Activated T-cell treated with anti-CD3 and anti-CD28 coated beads, Interleukin-2, amount 50 U/mL, for 48 hours (primary cell): ENCODE measurements at regions not wholly inside any gene's neighbourhood (a gene's known extent, or its start where the extent isn't known, plus 50 kb on each side); places are given as distances from the start of the nearest gene placed in this dataset.
"Not testable (repeated sequence)": the region's sequence is repeated elsewhere in the genome, so short reads cannot be mapped to it uniquely, and the experiment has no call there.

Experiments
- DNase-seq, 2 experiments: peaks; one replicate each; pipeline ENCODE4 v3.0.0-alpha.2; 2020

DNA sequence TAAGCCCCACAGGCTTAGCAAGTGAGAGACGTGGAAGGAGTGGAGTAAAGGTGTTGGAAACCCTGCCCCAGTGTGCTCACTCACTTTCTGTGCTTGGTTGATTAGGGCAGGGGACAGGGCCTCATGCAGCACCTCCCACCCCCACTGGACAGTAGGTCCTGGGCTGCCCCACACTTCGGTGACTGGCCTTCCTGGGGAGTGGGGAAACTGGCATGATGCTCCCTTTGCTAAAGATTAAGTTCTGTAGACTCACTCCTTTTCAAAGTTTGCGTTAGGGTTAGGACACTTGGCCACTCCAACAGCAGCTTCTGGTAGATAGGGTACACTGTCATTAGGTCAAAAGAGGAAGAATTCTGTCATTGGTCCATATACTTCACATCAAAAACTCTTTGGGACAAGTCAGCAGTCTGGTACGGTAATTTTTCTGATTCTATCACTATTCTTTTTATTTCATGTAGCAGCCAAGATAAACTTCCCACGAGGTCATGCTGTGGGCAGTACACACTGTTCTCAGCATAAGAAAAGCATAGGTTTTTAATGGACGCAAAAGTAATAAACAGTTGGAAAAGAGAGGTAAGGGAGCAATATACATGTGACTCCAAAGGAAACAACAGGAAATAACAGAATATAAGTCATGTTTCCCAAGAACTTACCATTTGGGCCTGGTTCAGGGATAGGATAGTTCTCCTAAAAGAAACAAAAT is 106.6 kb upstream of the TERB2 start:
- DNase-seq = not testable (repeated sequence)

DNA sequence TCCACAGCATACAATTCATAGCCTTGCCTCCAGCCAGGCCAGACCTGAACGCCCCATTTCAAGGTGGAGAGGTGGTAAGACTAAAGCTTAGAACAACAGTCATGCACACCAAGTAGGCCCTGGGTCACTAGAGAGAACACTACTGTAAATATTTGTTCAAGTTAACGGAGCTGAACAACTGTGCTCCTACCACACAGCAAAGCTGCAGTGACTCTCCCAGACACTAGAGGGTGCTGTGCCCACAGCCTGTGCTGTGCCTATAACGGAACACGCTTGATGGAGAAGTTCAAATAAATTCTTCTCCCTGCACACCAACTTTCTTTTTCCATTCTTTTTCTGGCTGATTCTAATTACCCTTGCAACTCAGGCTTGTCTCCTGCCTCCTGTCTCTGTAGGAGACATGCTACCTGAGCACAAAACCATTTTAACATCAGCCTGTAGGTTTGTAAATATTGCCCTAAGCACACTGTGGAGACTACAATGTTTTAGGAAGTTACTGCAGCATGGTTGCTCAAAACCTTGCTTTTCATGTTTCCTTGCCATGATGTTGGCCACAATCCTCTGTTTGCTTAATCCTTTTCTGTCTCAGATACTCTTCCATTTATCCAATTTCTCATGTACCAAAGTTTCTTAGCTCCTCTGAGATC is 103.1 kb upstream of the TERB2 start:
- DNase-seq = peak; percentile 82

DNA sequence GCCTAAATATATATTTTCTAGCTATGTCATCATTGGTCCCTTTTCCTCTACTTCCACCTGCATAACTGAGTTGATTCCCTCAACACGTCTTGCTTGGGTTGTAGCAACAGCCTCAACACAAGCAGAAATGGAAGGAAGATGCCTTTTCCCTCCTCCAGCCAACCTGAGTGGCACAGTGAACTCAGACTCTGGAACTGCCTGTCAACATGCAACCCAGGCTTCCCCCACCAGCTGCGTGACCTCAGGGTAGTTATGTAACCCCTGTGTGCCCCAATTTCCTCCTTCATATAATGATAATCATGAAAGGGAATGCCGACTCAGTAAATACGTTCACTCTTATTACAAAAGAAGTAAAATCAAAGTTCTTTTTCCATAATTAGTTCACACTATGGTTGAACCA is 101.8 kb upstream of the TERB2 start:
- DNase-seq = not testable (repeated sequence)

DNA sequence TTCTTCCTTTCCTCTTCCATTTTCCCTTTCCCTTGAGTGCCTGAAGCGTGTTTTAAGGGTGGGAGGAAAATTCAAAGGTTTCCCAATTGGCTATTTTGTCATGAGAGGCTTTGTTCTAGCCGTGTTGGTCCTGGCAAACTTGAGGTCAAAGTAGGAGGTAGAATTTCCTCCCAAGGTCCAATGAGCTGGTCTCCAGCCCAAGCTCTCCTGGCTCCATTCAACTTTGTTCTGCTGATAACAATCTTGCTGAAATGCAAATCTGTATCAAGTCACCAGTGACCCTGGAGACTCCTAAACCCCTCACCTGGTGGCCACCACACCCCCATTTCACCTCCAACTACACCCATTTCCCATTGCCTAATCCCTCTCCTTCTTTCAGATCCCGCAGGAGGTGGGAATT is 100.2 kb upstream of the TERB2 start:
- not testable (repeated sequence) for DNase-seq

DNA sequence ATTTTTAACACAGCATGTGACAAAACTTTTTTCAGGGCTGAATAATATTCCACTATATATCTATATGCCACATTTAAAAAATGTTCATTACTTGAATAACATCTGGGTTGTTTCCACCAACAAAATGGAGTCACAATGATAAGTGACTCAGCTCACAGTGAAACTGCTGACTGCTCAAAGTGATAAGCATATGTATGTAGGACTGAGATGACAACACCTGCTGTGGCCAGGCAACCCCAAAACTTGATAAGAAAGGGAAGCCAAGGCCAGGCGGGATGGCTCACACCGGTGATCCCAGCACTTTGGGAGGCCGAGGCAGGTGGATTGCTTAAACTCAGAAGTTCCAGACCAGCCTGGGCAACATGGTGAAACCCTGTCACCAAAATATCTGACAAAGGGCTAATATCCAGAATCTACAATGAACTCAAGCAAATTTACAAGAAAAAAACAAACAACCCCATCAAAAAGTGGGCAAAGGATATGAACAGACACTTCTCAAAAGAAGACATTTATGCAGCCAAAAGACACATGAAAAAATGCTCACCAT is 99.2 kb upstream of the TERB2 start:
- DNase-seq = not testable (repeated sequence)

DNA sequence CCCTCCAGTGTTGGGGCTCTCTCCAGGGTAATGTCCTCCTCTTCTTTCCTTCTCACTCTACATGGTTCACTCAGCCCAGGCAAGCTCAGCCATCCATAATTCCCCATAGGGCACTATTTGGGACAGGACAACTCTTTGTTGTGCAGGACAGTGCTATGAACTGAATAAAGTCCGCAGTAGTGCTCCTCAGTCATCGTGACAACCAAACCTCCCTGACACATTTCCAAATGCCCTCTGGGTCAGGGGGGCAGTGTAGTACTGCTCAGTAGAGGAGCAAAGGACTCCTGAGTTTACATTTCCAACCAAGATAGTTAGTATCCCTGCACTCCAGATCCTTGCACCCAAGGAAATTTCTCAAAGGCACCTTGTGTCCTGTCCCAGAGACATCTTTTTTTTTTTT is 97.4 kb upstream of the TERB2 start:
- not testable (repeated sequence) for DNase-seq

DNA sequence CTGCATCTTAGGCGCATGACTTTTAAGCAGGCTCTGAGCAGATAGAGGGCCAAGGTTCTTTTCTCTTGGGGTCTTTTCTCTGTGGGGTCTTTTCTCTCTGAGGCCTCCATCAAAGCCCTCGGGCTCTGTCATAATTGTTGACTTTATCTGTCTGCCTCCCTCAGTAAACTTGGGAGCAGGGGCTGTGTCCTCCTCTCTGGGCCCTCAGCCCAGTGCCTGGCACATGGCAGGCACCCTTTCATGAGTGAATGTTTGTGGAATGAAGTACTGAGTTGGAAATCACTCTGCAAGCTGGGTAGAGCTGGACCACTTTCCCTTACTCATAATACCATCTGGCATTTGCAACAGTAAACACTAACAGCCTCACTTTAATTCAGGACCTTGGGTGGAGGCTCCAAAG is 96.3 kb upstream of the TERB2 start:
- not testable (repeated sequence) for DNase-seq

DNA sequence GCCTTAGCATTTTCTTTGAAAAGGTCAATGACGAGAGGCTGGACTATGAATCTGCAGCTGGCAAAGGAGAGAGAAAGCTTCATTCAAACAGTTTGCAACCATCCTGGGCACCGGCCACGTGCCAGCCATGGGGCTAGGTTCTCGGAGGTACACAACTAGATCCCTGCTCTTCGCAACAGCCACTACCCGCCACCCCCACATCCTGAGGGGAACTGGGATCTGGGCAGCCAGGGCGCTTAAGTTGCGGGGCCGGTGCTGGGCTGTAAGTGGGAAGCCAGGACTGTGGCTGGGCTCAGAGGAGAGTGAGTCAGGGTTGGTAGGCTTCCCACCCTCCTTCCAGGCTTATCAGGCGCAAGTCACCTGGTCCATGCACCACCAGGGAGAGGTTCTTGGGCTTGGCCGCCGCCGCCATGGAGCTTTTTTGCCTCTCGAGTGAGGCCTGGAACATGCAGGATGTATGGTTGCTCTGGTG is 95.0 kb upstream of the TERB2 start:
- no peak for DNase-seq

DNA sequence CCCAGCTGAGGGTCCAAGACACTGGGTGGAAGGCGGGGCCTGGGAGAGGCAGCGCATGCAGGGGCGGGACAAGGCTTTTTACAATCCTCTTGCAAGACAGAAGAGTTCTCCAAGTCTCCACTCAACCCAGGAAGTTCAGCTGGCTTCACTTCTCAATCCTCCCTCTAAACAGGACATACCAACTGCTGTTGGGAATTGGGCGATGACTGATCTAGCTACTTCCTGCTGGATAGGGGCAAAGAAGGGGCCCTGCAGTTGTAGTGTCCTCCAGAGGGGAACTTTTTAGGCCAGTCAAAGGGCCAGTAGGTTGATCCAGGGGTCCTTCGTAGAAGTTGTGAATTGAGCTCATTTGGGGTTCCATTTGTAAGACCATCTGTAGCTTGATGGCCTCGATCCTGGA is 94.6 kb upstream of the TERB2 start:
- DNase-seq = no peak

DNA sequence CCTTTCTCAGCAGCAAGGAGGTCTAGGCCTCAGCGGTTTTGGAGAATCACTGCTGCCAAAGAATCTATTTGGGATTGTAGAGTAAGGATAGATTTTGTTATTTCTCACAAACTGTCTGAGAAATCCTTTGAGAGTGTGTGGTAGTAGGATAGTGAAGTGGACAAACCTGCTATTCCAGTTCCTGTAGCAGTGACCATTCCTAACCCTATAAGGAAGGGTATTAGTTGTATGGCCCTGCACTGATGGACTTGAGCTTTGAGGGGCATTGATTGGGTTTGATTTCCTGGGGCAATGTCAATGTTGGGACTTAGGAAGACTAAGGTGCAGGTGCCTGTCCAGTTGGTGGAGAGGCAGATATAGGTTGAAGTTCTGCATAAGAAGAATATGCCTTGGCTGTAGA is 93.6 kb upstream of the TERB2 start:
- DNase-seq = not testable (repeated sequence)

DNA sequence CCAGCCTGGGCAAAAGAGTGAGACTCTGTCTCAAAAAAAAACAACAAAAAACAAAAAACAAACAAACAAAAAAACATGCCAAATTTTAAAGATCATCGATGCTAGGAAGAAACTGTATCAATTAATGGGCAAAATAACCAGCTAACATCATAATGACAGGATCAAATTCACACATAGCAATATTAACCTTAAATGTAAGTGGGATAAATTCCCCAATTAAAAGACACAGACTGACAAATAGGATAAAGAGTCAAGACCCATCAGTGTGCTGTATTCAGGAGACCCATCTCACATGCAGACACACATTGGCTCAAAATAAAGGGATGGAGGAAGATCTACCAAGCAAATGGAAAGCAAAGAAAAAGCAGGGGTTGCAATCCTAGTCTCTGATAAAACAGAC is 88.4 kb upstream of the TERB2 start:
- DNase-seq = not testable (repeated sequence)

DNA sequence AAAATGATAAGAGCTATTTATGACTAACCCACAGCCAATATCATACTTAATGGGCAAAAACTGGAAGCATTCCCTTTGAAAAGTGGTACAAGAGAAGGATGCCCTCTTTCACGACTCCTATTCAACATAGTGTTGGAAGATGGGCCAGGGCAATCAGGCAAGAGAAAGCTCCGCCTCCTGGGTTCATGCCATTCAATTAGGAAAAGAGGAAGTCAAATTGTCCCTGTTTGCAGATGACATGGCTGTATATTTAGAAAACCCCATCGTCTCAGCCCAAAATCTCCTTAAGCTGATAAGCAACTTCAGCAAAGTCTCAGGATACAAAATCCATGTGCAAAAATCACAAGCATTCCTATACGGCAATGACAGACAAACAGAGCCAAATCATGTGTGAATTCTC is 86.4 kb upstream of the TERB2 start:
- DNase-seq = not testable (repeated sequence)

DNA sequence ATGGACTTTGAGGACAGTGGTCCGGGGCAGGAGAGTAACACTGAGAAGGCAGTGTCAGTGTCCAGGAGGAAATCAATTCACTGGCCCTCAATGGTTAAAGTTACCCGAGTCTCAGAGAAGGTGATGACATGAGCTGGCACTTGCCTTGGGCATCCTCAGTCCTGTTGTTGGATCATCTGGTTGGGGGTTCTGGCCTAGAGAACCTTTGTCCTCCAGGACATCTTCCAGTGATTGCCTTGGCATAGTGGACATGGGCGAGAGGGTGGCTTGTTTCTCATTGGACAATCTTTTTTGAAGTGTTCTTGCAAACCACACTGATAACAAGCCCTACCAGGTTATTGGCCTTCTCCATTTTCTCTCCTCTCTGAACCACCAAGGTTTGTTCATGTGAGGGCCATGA is 83.4 kb upstream of the TERB2 start:
- no peak for DNase-seq

DNA sequence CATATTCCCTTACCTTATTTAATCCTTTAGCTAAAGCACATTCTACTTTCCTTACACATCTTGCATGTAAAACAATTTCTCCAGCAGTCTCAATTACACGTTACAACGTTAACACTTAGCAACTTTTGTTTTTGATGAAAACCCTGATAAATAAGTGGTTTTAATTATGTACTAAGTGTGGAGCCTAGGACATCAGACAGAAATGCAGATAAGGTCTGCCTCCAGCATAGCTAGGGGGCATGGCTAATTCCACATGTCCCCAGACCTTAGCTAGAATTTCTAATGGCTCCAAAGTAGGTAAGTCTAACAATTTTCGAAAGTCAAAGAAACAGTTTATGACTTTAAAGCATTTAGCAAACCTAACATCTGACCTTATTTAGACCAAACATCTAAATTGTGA is 77.4 kb upstream of the TERB2 start:
- DNase-seq = no peak

DNA sequence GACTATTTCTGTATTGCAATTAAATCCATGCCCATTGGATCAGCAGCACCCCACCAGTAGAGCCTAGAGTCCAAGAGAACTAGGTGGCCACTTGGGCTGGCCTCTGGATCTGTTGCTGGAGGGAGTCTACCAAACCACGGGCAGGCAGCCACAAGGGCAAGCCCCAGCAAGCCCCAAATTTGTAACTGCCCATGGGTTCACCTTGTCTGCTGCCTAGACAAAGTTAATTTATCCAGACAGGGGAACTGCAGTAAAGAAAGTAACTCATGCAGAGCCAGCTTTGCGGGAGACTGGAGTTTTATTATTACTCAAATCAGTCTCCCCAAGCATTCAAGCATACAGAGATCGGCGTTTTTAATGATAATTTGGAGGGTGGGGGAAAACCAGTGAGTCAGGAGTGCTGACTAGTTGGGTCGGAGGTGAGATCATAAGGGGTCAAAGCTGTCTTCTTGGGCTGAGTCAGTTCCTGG is 74.0 kb upstream of the TERB2 start:
- DNase-seq = peak; percentile 59 to 69

DNA sequence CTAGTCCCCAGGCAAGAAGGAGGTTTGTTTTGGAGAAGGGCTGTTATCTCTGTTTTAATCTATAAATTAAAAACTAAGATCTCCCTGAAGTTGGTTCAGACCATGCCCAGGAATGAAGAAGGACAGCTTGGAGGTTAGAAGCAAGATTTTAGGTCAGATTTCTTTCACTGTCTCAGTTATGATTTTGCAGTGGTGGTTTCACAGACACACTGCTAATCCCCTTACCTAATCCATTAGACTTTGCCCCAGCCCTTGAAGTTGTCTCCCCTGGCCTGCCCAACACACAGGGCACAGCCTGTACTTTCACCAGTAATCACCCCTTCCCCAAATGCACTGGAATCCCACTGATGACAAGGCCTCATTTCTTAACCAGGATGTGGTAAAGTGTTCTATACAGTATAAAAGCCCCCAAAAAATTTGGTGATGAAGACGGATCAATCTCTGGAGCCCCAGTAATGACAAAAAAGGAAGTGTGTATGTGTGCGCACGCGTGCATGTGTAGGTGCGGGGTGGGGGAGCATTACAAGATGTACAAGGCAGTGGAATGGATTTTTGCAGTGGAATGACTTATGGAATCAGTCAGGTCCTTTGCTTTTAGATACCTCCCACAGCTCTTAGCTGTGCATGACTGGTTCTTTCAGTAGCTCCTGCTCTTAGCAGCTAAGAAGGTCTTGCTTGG is 73.1 kb upstream of the TERB2 start:
- DNase-seq = peak; percentile 39 to 41

DNA sequence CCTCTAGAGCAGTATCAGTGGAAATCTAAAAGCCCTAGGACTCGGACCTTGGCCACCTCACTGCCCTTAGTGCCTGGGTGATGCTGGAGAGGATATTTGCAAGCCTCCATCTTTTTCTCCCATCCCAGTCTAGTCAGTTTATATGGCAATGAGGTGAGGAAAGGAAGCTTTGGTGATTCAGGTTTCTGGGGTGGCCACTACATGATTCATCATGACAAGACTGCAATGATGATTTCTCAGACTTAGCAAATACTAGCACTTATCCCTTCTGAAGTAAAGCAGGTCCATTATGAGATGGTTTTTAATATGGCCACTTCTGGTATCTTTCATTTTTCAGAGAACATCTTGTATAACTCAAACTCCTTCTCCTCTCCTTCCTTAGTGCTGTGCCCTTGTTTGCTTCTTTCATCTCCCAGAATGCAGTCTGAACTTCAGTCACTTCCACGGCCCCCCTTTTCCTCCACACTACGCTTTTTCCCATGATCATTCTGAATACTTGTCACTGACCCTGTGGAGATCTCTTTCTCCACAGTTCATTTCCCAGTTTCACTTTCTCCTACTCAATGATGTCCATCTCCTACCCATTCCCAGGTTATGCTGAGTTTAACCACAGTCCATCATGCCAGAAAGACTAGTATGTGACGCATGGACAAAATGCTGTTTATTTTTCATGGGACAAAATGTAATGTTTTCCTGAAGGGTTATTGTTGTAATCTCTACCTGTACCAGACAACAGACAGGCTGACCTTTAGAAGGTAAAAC is 57.4 kb upstream of the TERB2 start:
- not testable (repeated sequence) for DNase-seq

DNA sequence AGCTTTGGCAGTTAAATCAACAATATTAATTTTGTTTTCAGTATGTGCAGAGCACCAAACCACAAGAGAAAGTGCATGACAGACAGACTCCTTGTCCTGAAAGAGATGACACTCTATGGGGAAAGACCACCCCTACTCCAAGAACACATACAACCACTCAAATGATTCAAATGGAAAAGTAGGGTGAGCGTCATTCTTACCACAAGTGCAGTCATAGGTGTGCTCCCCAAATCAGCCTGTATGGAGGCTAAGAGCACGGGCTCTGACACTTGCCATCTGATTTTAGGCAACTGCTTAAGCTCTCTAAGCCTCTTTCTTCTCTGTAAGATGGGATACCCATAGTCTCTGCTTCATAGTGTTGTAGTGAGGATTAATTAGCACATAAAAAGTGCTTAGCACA is 56.7 kb upstream of the TERB2 start:
- DNase-seq = not testable (repeated sequence)

DNA sequence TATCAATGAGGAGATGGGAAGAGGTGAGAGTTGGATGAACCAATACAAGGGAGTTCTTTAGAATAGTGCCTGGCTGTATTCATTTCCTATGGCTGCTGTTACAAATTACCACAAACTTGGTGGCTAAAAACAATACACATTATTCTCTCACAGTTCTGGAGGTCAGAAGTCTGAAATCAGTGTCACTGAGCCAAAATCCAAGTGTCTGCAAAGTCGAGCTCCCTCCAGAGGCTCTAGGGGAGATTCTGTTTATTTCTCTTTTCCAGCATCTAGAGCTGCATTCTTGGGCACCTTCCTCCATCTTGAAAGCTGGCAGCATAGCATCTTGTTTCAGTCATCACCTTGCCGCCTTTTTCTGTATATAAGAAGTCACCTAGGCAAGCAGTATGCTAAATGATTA is 55.7 kb upstream of the TERB2 start:
- not testable (repeated sequence) for DNase-seq

DNA sequence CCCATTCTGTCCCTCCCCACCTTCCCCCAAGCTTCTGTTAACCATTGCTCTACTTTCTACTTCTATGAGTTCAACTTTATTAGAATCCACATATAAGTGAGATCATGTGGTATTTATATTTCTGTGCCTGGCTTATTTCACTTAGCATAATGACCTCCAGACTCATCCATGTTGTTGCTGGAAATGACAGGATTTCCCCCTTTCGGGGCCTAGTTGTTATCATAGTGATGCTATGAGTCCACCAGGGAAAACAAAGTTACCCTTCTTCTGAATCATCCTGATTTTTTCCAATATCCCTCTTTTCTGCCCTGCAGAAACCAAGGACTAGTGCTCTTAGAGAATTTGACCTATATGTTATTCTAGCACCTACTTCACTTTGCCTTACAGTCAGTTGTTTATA is 53.2 kb upstream of the TERB2 start:
- DNase-seq = not testable (repeated sequence)

DNA sequence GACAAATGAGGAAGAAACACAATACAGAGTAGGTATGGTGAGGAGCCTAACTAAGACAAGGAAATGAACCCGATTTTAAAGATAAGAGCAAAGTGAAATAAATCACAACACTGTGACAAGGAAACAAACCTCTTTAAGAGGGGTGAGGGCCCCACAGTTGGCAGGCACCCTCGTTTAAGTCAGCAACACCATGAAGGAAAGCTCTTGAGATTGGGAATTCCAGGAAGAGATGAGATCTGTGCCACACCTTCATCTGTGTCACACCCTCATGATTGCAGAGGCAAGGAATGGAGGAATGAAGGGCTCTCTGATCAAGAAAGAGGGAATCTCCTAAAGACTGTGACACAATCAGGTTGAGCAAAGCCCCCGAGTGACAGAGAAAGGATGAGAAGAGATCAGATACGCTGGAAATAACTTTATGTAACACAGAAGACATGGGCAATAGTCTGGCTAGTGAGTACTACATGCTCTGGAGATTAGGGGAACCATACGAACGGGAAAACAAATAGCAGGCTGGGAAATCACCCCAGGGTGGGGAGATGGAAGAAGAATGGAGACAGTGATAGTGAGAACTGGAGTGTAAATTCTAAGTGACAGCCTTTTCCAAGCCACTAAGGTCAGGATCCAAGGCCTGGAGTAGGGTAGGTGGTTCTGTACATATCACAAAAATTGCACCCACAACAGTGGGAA is 51.7 kb upstream of the TERB2 start:
- DNase-seq = not testable (repeated sequence)
